ENCODE measurements at regions not wholly inside any gene's neighbourhood (a gene's known extent, or its start where the extent isn't known, plus 50 kb on each side); places are given as distances from the start of the nearest gene placed in this dataset.

GRCh38 chr18:41323044-41323443 lies 632.0 kb upstream of the PIK3C3 start:
- H3K4me2 ChIP-seq (ENCODE audit: insufficient read depth, low read length) = peak overlapping the region; percentile 35
- TF ChIP-seq MYC (IDR thresholded peaks at IDR 0.05; ENCODE audit: low read depth, low read length) = no peak
- no peak for TF ChIP-seq POLR2AphosphoS5 (IDR thresholded peaks at IDR 0.05; ENCODE audit: insufficient read depth, low read depth, low read length)
- TF ChIP-seq FOS (IDR thresholded peaks at IDR 0.05; ENCODE audit: borderline replicate concordance, insufficient read depth, low read length) = peak; percentile 56
- peak; percentile 46 for TF ChIP-seq JUN (IDR thresholded peaks at IDR 0.05; ENCODE audit: borderline replicate concordance, insufficient read depth, insufficient read length, low read depth)
- no peak for TF ChIP-seq CTCF (IDR thresholded peaks at IDR 0.05; ENCODE audit: extremely low read depth in 1 of 2, insufficient read depth in 1 of 2, low read depth in 1 of 2, low read length in 2 of 2)
- no peak for TF ChIP-seq MAX (IDR thresholded peaks at IDR 0.05; ENCODE audit: insufficient read depth, insufficient read length)
- no peak for TF ChIP-seq POLR2A (IDR thresholded peaks at IDR 0.05; ENCODE audit: low read depth, low read length)
- no peak for TF ChIP-seq EZH2 (IDR thresholded peaks at IDR 0.05; ENCODE audit: borderline replicate concordance, low read depth, low read length, severe bottlenecking)
- TF ChIP-seq GATA2 (IDR thresholded peaks at IDR 0.05; ENCODE audit: insufficient read depth, insufficient read length, low read depth, low read length) = peak; percentile 23
- BruUV-seq (replicated peaks) = no TSS peak

More at GRCh38 chr18:41323044-41323443, 632.0 kb upstream of the PIK3C3 start:
- dilution Hi-C loops (cut with MboI; ENCODE audit: extremely low pct_ligation_motif_present, low sequenced_read_pairs) = no loop called here
- peak; percentile 75 for DNase-seq (ENCODE audit: low read depth, low spot score)
- Histone ChIP-seq H3K27me3 (ENCODE audit: control insufficient read depth in 2 of 2, insufficient read depth in 2 of 2, low read length in 2 of 2) (no peaks in the 10 kb centered on the region), H3K9me1 (replicated peaks; ENCODE audit: control insufficient read depth, extremely low read depth, insufficient read depth, low read length) (no peaks in the 10 kb centered on the region), H3K36me3 (ENCODE audit: control insufficient read depth in 2 of 2, extremely low read depth in 1 of 2, insufficient read depth in 2 of 2, low read length in 2 of 2) (no peaks in the 10 kb centered on the region), H4K20me1 (replicated peaks; ENCODE audit: control insufficient read depth, extremely low read depth, insufficient read depth, low read length) (no peaks in the 10 kb centered on the region), H3K27ac (ENCODE audit: insufficient read depth, low read depth, low read length) (peak overlapping the region; percentile 29), H3K4me3 (replicated peaks in 1 of 3; ENCODE audit: insufficient read depth in 1 of 3, low read depth in 1 of 3, low read length in 3 of 3) (no peak overlapping the region), H3K9ac (replicated peaks; ENCODE audit: extremely low read depth, insufficient read depth, low read length) (no peak overlapping the region), H3K4me1 (ENCODE audit: control insufficient read depth, extremely low read depth, insufficient read depth, low read length) (peaks cover 8% of the 10 kb centered on the region), H3K9me3 (replicated peaks; ENCODE audit: control insufficient read depth, insufficient read depth, low read length) (peaks cover 2% of the 10 kb centered on the region), H2AFZ (ENCODE audit: low read depth, low read length) (no peak overlapping the region), H3K79me2 (ENCODE audit: control insufficient read depth, insufficient read depth, low read length) (no peaks in the 10 kb centered on the region)
- peak; percentile 31 for FAIRE-seq
- ChIA-PET POLR2A (no interaction called here), CTCF (no interaction called here)
- intact Hi-C loops (cut with micrococcal nuclease) = no loop called here

Measured in endothelial cell of umbilical vein (primary cell).